SKM-1 treated with dmso at 0.1 percent for 144 hours (cell line): ENCODE measurements at regions not wholly inside any gene's neighbourhood (a gene's known extent, or its start where the extent isn't known, plus 50 kb on each side); places are given as distances from the start of the nearest gene placed in this dataset.

Source experiments
- DNase-seq: peaks from one replicate; lab custom pipeline; 2025; ENCODE audit not compliant: unreplicated experiment; lab: John Stamatoyannopoulos, UW

DNA sequence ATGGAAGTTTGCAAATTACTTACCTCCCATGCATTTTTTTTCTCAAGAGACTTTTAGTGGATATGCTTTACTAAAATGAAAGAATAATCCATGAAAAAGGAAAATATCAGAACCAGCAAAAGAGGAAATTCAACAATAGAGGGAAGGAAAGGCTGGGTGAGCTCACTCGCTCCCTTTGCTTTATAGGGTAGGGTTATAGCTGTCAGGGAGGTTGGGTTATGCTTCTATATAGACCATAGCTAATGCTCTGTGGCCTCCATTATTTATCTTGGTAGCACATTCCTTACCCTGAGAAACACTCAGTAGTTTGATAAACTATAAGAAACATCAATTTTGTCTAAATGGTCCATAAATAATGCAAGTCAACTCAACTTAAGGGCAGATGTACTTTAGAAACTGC is 215.9 kb upstream of the FAR2 start:
- no peak for DNase-seq

DNA sequence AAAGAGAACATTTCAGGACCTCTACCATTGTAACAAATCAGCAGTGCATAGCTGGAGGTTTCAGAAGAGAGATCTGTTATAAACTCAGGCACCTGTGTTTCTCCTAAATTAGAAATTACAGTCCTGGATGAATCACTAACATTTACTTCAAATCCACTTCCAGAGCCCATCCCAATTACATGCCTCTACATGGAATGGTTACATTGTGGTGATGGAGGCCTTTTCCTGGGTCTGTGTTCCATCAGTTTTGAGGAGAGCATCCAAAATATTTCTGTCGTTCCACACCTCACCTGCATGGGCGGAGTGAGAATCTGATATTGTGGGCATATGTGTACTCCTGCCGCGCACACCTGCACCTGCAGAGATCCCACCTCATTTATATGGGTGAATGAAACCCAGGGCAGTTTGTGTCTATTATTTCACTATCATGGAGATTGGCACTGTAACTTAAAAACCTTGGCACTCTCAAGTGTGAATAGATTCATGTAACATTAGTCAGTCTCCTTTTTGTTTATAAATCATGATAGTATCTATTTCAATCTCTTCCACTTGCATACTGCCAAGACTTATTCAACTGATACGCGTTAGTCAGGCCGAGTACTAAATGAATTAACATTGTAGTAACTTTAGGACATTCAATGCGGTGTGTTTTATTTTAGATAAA is 215.1 kb upstream of the FAR2 start:
- DNase-seq, result no peak

DNA sequence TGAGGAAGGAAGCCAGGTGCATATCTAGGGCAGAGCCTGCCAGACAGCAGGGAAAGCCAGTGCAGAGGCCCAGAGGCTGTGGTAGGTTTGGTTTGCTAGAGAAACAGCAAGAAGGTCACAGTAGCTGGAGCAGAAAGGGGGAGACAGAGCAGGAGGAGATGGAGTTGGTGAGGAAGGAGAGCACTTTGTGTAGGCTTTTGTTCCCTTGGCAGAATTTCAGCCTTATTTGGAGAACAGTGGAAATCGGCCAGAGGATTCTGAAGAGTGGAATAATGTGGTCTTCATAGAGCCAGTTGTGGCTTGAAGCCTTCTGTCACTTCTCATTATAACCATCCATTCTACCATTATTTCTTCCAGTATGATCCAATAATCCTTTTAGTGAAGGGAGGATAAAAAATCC is 212.9 kb upstream of the FAR2 start:
- no peak for DNase-seq

GRCh38 chr12:28936711-28937110 is 212.4 kb upstream of the FAR2 start:
- DNase-seq, result no peak

GRCh38 chr12:28937196-28937595 is 211.9 kb upstream of the FAR2 start:
- DNase-seq, result no peak

GRCh38 chr12:28938056-28938455 is 211.0 kb upstream of the FAR2 start:
- no peak for DNase-seq

DNA sequence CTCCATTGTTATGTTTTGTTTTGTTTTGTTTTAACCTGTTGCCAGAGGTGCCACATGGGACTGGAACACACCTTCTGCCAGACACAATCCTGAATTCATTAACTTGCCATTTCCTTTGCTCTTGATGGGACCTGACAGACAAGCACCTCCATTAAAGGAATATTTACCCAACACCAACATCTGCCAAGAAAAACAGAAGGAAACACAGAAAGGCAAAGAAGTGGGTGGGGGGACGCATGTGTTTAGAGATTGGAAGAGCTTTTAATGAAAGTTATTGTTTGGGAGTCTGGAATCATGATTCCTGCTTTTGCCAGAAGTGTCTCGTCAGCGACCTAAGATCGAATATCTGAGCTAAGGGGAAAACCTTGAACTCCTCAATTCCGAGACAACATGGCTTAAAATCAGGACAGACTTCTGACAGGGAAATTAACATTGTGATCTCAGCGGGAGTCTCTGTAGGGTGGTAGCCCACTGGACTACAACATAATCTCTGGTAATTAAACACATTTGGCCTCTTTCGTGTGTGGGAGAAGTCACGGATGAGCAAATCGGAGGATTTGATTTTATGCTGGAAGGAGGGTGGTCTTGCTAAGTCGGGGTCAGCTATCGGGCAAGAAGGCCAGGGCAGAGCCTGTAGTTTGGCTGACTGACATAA is 210.4 kb upstream of the FAR2 start:
- DNase-seq, result no peak

DNA sequence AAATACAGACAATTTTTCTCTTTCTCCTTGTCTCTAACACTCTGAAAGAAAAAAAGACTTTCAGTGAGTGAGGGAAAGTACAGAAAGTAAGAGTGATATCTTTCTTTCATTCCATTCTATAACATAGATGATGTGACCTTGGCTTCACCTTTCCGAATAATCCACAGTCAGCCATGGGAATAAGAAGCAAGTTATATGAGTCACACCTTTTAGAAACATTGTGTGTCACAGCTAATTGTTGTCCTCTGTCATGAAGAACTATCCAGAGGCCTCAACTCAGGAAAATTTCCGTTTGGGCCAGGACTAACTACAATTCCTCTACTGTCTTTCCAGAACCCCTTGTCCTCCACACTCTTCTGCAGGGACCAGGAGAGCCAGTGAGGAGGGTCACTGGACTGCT is 209.7 kb upstream of the FAR2 start:
- no peak for DNase-seq

DNA sequence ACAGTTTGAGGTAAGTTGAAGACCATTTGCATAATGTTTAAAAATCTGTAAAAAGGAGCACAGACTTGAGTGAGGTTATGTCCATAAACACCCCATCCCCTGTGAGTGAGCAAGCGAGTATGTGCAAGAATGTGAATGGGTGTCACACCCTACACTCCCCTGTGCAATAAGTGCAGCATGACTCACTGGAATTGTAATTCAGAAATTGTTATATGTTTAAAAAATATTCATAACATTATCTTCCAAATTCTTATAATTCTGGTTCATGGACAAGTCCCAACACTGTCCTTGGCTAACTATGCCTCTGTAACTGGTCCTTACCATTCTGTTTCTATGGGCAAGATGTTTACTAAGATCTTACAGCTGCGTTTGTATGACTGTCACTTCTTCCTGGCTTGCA is 207.8 kb upstream of the FAR2 start:
- no peak for DNase-seq

DNA sequence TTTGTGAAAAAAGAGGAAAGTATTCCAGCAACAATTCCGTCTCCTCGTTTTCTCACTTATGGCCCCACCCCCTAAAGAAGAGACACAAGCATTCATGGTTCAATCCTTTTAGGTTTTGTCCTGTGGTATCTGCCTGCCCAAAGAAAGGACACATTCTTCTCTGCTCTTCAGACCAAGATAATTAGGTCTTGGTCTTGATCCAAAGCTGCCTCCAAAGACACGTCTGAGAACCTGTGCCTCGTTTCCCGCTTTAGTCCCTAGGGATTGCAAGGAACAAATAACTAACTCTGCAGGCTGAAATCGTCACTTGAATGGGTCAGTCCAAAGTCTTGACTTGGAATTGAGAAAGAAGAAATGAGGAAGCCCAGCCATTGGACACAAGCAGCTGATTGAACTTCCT is 202.7 kb upstream of the FAR2 start:
- DNase-seq, result no peak

- DNase-seq, result no peak
Observed at GRCh38 chr12:28948685-28949084, 200.4 kb upstream of the FAR2 start.

GRCh38 chr12:28949184-28949583 is 199.9 kb upstream of the FAR2 start:
- no peak for DNase-seq

DNA sequence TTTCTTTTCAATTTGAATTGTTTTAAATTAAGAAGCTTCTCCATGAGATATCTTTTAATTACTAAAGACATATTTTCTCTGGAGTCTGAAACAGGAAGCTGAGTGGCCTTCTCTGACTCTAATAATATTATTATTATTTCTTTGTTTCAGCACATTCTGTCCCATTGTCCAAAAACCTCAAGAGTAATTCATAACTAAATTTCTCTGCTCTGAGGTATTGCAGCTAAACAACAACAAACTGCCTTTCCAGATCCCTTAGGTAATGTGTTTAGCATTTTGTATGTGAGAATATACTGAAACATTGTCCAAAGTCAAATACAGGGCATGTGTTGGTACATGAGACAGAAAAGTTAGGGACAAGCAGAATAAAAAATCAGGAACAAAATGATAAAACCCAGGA is 199.0 kb upstream of the FAR2 start:
- no peak for DNase-seq

DNA sequence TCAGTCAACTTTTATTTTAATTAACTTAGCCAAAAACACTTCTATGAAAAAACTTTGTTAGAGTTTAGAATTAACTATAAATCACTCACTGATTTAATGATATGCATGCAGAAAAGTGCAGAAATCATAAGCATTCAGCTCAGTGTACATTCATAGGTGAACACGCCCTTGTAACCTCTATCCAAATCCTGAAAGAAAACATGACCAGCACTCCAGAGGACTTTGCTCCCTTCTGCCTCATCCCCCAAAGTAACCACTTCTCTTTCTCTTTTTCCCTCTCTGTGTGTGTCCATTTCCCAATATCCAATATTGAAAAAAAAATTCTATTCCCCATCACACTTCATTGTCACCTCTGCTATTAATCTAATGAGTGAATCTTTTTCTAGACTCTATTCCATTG is 197.1 kb upstream of the FAR2 start:
- no peak for DNase-seq

DNA sequence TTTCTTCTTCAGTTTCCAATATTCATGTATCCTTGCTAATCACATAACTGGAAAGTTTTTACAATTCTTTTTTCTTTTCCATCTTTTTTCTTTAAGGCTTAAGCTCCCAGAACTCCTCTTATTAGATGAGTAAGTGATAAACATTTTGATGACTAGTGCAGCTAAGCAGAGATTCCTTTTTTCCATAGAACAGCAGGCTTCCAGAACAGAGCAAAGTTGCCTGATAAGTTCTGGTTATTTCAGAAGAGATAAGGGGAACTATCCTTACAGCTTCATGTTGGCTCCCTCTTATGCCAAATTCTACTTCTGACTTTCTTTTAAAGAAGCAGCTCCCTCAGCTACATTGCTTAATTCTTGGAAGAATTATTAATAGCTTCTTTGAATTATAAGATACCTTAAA is 194.7 kb upstream of the FAR2 start:
- no peak for DNase-seq

GRCh38 chr12:28955491-28955890 is 193.6 kb upstream of the FAR2 start:
- DNase-seq, result no peak

DNA sequence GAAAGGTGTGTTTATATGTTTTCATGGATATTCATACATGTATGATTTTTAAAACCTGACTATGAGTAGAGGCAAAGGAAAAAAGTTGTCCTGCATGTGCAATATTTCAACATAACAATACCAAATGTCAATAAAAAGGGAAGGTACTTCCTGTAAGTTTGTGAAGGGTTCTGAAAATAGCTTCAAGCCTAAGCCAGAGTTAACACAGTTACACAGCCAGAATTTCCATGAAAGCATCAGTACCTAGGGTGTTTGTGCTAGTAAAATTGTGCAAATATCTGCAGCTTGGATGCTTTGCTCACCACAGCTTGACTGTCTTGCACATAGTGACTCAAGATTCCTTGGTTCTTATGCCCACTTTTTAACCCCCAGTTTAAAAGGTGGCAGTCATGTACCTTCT is 193.1 kb upstream of the FAR2 start:
- DNase-seq, result no peak

DNA sequence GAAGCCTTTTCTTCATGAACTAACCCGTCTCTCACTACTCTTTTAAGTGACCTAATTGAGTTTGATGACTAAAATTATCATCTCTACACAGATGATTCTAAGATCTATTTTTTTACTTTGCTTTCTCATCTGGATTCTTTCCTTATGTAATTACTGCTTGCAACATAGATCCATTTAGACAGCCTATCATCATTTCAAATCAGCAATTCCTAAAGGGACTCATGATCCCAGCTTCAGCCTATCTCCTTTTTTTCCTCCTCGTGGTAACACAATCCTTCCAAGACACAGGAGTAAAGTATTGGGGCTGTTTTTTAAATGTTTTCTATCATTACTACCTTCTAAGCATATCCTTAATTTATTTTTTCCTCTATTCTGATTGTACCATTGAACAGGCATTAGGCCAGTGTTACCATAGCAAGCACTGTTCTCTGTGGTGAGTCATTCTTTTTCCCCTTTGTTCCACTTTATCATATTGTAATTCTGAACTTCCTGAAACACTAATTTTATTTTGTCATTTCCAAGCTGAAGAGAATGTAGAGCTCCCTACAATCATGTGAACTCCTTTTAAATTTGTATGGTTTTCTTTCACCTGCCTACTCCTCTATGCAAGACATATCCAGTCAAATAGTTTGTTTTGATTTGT is 190.4 kb upstream of the FAR2 start:
- DNase-seq, result no peak

DNA sequence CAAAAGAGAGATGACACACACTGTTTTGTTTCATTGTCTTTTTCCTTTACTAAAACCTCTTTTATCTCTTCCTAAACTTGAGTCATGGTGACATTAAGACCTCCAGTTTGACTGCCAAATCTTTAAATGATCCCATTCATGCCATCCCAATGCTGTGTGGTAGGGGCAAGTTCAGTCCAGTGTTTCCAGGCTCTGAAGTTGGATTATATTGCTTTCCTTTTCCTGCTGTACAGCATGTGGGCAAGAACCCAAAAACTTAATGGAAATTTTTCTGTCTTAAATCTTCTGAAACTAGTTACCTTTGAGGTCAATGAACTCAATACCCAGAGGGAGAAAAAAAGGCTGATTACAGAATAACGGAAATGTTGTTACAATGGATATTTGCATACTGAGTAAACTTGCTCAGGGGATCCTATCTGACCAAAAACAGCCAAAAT is 187.1 kb upstream of the FAR2 start:
- no peak for DNase-seq

GRCh38 chr12:28963554-28963953 is 185.5 kb upstream of the FAR2 start:
- DNase-seq, result no peak

DNA sequence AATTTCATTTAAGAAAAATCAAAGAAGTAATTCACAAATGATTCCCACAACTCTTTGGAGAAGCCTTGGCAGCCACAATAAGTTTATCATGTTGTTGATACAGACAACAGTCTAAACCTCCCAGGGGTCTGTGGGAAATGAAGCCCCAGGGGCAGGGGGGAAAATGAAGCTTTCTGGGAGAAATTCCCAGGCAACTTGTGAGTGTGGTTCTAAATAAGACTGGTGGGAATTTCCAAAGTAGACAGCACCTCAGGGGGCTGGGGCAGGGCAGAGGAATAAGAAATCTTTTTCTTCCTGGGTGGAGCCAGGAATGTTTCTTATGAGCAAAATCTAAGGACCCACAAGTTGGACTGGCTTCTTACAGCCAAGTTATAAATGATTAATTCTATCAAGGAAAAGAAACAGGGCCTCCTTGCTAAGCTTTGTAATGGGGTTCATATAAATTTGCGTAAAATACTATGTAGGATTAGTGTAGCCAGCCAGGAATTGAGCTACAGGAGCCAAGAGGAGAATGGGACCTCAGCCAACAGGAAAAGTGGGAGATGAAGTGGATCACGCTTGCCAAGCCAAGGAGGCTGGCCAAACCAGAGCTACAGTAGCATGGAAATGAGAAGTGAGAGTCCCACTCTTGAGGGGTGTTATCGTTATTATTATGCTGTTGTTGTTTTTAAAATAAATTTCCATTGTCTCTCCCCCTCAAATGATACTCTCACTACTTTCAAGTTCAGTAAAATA is 182.9 kb upstream of the FAR2 start:
- DNase-seq, result no peak

- no peak for DNase-seq
Observed at GRCh38 chr12:28967426-28967825, 181.7 kb upstream of the FAR2 start.
